ENCODE measurements at regions not wholly inside any gene's neighbourhood (a gene's known extent, or its start where the extent isn't known, plus 50 kb on each side); places are given as distances from the start of the nearest gene placed in this dataset.

DNA sequence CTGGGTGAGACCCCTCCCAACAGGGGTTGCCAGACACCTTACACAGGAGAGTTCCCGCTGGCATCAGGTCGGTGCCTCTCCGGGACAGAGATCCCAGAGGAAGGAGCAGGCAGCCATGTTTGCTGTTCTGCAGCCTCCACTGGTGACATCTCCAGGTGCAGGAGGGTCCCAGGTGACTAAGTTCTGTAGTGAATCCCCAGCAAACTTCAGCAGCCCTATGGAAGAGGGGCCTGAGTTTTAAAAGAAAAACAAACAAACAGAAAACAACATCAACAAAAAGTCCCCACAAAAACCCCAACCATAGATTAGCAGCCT lies 515.1 kb downstream of the FRK start:
- TF ChIP-seq, protein P1, sequence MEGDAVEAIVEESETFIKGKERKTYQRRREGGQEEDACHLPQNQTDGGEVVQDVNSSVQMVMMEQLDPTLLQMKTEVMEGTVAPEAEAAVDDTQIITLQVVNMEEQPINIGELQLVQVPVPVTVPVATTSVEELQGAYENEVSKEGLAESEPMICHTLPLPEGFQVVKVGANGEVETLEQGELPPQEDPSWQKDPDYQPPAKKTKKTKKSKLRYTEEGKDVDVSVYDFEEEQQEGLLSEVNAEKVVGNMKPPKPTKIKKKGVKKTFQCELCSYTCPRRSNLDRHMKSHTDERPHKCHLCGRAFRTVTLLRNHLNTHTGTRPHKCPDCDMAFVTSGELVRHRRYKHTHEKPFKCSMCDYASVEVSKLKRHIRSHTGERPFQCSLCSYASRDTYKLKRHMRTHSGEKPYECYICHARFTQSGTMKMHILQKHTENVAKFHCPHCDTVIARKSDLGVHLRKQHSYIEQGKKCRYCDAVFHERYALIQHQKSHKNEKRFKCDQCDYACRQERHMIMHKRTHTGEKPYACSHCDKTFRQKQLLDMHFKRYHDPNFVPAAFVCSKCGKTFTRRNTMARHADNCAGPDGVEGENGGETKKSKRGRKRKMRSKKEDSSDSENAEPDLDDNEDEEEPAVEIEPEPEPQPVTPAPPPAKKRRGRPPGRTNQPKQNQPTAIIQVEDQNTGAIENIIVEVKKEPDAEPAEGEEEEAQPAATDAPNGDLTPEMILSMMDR (CRISPR knock-in tag; IDR thresholded peaks at IDR 0.05): no peak
- TF ChIP-seq, protein P2, sequence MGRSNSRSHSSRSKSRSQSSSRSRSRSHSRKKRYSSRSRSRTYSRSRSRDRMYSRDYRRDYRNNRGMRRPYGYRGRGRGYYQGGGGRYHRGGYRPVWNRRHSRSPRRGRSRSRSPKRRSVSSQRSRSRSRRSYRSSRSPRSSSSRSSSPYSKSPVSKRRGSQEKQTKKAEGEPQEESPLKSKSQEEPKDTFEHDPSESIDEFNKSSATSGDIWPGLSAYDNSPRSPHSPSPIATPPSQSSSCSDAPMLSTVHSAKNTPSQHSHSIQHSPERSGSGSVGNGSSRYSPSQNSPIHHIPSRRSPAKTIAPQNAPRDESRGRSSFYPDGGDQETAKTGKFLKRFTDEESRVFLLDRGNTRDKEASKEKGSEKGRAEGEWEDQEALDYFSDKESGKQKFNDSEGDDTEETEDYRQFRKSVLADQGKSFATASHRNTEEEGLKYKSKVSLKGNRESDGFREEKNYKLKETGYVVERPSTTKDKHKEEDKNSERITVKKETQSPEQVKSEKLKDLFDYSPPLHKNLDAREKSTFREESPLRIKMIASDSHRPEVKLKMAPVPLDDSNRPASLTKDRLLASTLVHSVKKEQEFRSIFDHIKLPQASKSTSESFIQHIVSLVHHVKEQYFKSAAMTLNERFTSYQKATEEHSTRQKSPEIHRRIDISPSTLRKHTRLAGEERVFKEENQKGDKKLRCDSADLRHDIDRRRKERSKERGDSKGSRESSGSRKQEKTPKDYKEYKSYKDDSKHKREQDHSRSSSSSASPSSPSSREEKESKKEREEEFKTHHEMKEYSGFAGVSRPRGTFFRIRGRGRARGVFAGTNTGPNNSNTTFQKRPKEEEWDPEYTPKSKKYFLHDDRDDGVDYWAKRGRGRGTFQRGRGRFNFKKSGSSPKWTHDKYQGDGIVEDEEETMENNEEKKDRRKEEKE (IDR thresholded peaks at IDR 0.05): no peak
- TF ChIP-seq HNRNPH1 (optimal IDR thresholded peaks at IDR 0.05; ENCODE audit: low read depth, low read length) (no peak), SMARCC2 (IDR thresholded peaks at IDR 0.05) (no peak), ZFP36L1 (CRISPR knock-in tag; IDR thresholded peaks at IDR 0.05) (no peak), ZNF121 (CRISPR knock-in tag; IDR thresholded peaks at IDR 0.05) (no peak), POLR2AphosphoS2 (IDR thresholded peaks at IDR 0.05; ENCODE audit: low read depth, low read length) (no peak)
- TF ChIP-seq, protein P3, sequence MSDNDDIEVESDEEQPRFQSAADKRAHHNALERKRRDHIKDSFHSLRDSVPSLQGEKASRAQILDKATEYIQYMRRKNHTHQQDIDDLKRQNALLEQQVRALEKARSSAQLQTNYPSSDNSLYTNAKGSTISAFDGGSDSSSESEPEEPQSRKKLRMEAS (IDR thresholded peaks at IDR 0.05): no peak

Data from HepG2 (cell line).